ENCODE measurements at regions not wholly inside any gene's neighbourhood (a gene's known extent, or its start where the extent isn't known, plus 50 kb on each side); places are given as distances from the start of the nearest gene placed in this dataset.

GRCh38 chr5:159858871-159859270, 57.4 kb upstream of the ADRA1B start:
- H3K36me3 ChIP-seq (ENCODE audit: control insufficient read depth in 2 of 2, extremely low read depth in 1 of 2, insufficient read depth in 2 of 2, low read length in 2 of 2): no peaks in the 10 kb centered on the region
- H2AFZ ChIP-seq (ENCODE audit: low read depth, low read length): no peak overlapping the region
- intact Hi-C loops (cut with micrococcal nuclease): no loop called here
- no peaks in the 10 kb centered on the region for H3K9me1 ChIP-seq (replicated peaks; ENCODE audit: control insufficient read depth, extremely low read depth, insufficient read depth, low read length)
- TF ChIP-seq GATA2 (IDR thresholded peaks at IDR 0.05; ENCODE audit: insufficient read depth, insufficient read length, low read depth, low read length) (no peak), EZH2 (IDR thresholded peaks at IDR 0.05; ENCODE audit: borderline replicate concordance, low read depth, low read length, severe bottlenecking) (no peak), MYC (IDR thresholded peaks at IDR 0.05; ENCODE audit: low read depth, low read length) (no peak), JUN (IDR thresholded peaks at IDR 0.05; ENCODE audit: borderline replicate concordance, insufficient read depth, insufficient read length, low read depth) (no peak), POLR2A (IDR thresholded peaks at IDR 0.05; ENCODE audit: low read depth, low read length) (no peak), FOS (IDR thresholded peaks at IDR 0.05; ENCODE audit: borderline replicate concordance, insufficient read depth, low read length) (no peak), POLR2AphosphoS5 (IDR thresholded peaks at IDR 0.05; ENCODE audit: insufficient read depth, low read depth, low read length) (no peak), MAX (IDR thresholded peaks at IDR 0.05; ENCODE audit: insufficient read depth, insufficient read length) (no peak)
- TF ChIP-seq, protein P1, sequence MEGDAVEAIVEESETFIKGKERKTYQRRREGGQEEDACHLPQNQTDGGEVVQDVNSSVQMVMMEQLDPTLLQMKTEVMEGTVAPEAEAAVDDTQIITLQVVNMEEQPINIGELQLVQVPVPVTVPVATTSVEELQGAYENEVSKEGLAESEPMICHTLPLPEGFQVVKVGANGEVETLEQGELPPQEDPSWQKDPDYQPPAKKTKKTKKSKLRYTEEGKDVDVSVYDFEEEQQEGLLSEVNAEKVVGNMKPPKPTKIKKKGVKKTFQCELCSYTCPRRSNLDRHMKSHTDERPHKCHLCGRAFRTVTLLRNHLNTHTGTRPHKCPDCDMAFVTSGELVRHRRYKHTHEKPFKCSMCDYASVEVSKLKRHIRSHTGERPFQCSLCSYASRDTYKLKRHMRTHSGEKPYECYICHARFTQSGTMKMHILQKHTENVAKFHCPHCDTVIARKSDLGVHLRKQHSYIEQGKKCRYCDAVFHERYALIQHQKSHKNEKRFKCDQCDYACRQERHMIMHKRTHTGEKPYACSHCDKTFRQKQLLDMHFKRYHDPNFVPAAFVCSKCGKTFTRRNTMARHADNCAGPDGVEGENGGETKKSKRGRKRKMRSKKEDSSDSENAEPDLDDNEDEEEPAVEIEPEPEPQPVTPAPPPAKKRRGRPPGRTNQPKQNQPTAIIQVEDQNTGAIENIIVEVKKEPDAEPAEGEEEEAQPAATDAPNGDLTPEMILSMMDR (IDR thresholded peaks at IDR 0.05; ENCODE audit: extremely low read depth in 1 of 2, insufficient read depth in 1 of 2, low read depth in 1 of 2, low read length in 2 of 2): no peak
- no peak overlapping the region for H3K4me2 ChIP-seq (ENCODE audit: insufficient read depth, low read length)
- no peaks in the 10 kb centered on the region for H4K20me1 ChIP-seq (replicated peaks; ENCODE audit: control insufficient read depth, extremely low read depth, insufficient read depth, low read length)
- BruUV-seq (replicated peaks): no TSS peak
- dilution Hi-C loops (cut with MboI; ENCODE audit: extremely low pct_ligation_motif_present, low sequenced_read_pairs): no loop called here
- no peaks in the 10 kb centered on the region for H3K27me3 ChIP-seq (ENCODE audit: control insufficient read depth in 2 of 2, insufficient read depth in 2 of 2, low read length in 2 of 2)
- H3K4me1 ChIP-seq (ENCODE audit: control insufficient read depth, extremely low read depth, insufficient read depth, low read length): no peaks in the 10 kb centered on the region
- ChIA-PET POLR2A (no interaction called here), CTCF (no interaction called here)
- H3K9ac ChIP-seq (replicated peaks; ENCODE audit: extremely low read depth, insufficient read depth, low read length): no peak overlapping the region
- no peaks in the 10 kb centered on the region for H3K79me2 ChIP-seq (ENCODE audit: control insufficient read depth, insufficient read depth, low read length)
- no peaks in the 10 kb centered on the region for H3K9me3 ChIP-seq (replicated peaks; ENCODE audit: control insufficient read depth, insufficient read depth, low read length)
- no peak overlapping the region for H3K4me3 ChIP-seq (replicated peaks in 1 of 3; ENCODE audit: insufficient read depth in 1 of 3, low read depth in 1 of 3, low read length in 3 of 3)
- no peak for FAIRE-seq
- no peak for DNase-seq (ENCODE audit: low read depth, low spot score)
- H3K27ac ChIP-seq (ENCODE audit: insufficient read depth, low read depth, low read length): no peak overlapping the region
